Transverse colon (tissue), 4 donors: ENCODE measurements at regions not wholly inside any gene's neighbourhood (a gene's known extent, or its start where the extent isn't known, plus 50 kb on each side); places are given as distances from the start of the nearest gene placed in this dataset.

Experiments
- DNase-seq: peaks from one replicate; pipeline ENCODE4 v3.0.0-alpha.2; 2019
- H3K27ac ChIP-seq, 4 donors: fragments of 200-600 bp; sonication (generic); 2 replicates each; pipeline ENCODE4 v1.5.1; 2016 to 2018; ENCODE audit warnings: inconsistent platforms in 4 of 4
- H3K27me3 ChIP-seq: fragments of 200-600 bp; sonication (generic); 2 replicates; pipeline ENCODE4 v1.5.1; 2017; ENCODE audit warnings: inconsistent platforms
- H3K36me3 ChIP-seq, 4 donors: fragments of 200-600 bp; sonication (generic); 2 replicates each; pipeline ENCODE4 v1.5.1; 2017 to 2019; ENCODE audit warnings: inconsistent platforms in 4 of 4
- H3K4me1 ChIP-seq, 4 donors: fragments of 200-600 bp; sonication (generic); 2 replicates each; pipeline ENCODE4 v1.5.1; 2017 to 2020; ENCODE audit warnings: inconsistent platforms in 4 of 4
- H3K4me3 ChIP-seq, 4 donors: fragments of 200-600 bp; sonication (generic); 1 replicate in 1 of 4; 2 replicates in 3 of 4; pipeline versions ENCODE4 v1.5.1 to v1.6.1; 2017 to 2019; ENCODE audit warnings: inconsistent platforms in 4 of 4
- H3K9me3 ChIP-seq, 2 donors: fragments of 200-600 bp; sonication (generic); 2 replicates each; pipeline ENCODE4 v1.5.1; 2017 to 2019; ENCODE audit warnings: inconsistent platforms in 2 of 2
- EP300 ChIP-seq: sonication (generic); formaldehyde crosslinking; IDR thresholded peaks from one replicate; pipeline ENCODE4 v1.6.1; 2017; ENCODE audit warnings: antibody characterized with exemption, low read depth
- POLR2A ChIP-seq: fragments of 450-650 bp; IDR thresholded peaks from one replicate; pipeline ENCODE4 v1.6.1; 2016; ENCODE audit warnings: antibody characterized with exemption, mild to moderate bottlenecking, moderate library complexity
- POLR2AphosphoS5 ChIP-seq, 3 donors: sonication (generic); formaldehyde crosslinking; IDR thresholded peaks; one replicate each; pipeline ENCODE4 v1.6.1; 2016; ENCODE audit warnings: antibody characterized with exemption in 3 of 3
- WGBS, 2 donors: methylation state at CpG; one replicate each; pipeline ENCODE4 v1.1.5; 2018; ENCODE audit warnings: low coverage in 1 of 2; 5-methylcytosine and 5-hydroxymethylcytosine counted together
- in situ Hi-C, 4 donors: fragments of 200-750 bp; cut with MboI; loops; one replicate each; pipeline versions ENCODE4 v1.15.0 to v1.15.1; 2017; ENCODE audit warnings: low sequenced_read_pairs in 3 of 4, low pct_ligation_motif_present in 1 of 4, low pct_unique_long_range_greater_than_20kb in 1 of 4
- intact Hi-C: fragments of 100-400 bp; cut with DNase I; formaldehyde crosslinking; loops from one replicate; pipeline ENCODE4 v1.15.1; 2023; ENCODE audit warnings: low total_unique reads
- TF ChIP-seq, protein P1 (sequence below), 5 experiments: fragments of 200-600 bp in 3 of 5; fragments of 450-650 bp in 2 of 5; sonication (generic) in 3 of 5; IDR thresholded peaks; 1 replicate in 2 of 5; 2 replicates in 3 of 5; pipeline ENCODE4 v1.5.1; 2016 to 2017; ENCODE audit warnings: antibody characterized with exemption in 5 of 5, inconsistent platforms in 3 of 5, mild to moderate bottlenecking in 2 of 5, moderate library complexity in 1 of 5

DNA sequence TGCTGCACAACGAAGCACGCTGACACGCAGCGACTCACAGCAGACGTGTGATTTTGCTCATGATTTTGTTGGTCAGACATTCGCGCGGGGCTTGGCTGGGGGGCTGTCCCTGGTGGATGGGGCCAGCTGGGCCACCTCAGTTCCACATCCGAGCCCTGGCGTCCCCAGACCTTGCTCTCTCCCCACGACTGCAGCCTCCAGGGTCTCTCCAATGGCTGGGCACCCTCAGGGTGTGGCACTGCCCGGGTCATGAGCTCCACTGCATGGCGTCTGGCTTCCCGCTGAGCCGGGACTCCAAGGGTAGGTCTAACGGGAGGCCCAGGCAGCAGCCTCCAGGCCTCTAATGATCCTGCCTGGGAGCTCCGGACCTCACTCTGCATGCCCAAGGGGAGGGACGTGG lies 173.0 kb upstream of the AJAP1 start:
- DNase-seq: no peak
- WGBS, 2 donors: 91% methylated on average over 17 of the region's 18 CpGs; no CpG with 5 or more reads in 1 of the 2 donors
- no peaks in the 10 kb centered on the region for H3K4me1 ChIP-seq
- H3K9me3 ChIP-seq: no peaks in the 10 kb centered on the region
- H3K27ac ChIP-seq: no peak overlapping the region
- no peak overlapping the region for H3K4me3 ChIP-seq
- in situ Hi-C loops: no loop called here
- intact Hi-C loops: no loop called here
- no peaks in the 10 kb centered on the region for H3K27me3 ChIP-seq
- H3K36me3 ChIP-seq: no peaks in the 10 kb centered on the region
- no peak for TF ChIP-seq EP300
- TF ChIP-seq POLR2A: no peak
- TF ChIP-seq, protein P1, sequence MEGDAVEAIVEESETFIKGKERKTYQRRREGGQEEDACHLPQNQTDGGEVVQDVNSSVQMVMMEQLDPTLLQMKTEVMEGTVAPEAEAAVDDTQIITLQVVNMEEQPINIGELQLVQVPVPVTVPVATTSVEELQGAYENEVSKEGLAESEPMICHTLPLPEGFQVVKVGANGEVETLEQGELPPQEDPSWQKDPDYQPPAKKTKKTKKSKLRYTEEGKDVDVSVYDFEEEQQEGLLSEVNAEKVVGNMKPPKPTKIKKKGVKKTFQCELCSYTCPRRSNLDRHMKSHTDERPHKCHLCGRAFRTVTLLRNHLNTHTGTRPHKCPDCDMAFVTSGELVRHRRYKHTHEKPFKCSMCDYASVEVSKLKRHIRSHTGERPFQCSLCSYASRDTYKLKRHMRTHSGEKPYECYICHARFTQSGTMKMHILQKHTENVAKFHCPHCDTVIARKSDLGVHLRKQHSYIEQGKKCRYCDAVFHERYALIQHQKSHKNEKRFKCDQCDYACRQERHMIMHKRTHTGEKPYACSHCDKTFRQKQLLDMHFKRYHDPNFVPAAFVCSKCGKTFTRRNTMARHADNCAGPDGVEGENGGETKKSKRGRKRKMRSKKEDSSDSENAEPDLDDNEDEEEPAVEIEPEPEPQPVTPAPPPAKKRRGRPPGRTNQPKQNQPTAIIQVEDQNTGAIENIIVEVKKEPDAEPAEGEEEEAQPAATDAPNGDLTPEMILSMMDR (IDR thresholded peaks at IDR 0.05): no peak
- TF ChIP-seq POLR2AphosphoS5 (IDR thresholded peaks at IDR 0.05): no peak

DNA sequence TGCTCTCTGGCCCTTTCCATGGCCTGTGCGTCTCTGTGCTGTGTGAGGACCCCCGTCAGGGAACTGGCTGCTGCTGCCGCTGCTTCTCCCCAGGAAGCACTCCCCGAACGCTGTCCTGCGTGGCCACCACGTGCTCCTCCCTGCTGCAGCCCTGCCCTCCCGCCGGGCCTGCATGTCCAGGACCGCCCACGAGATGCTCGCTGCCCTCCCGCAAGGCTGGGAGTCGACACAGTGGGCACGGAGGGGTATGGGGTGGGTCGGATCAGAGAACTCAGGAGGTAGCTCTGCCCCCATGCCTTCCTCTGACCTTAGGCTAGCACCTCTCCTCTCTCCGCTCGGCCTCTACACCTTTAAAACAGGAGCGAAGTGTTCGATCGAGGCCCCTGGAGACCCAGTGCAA lies 171.9 kb upstream of the AJAP1 start:
- intact Hi-C loops: no loop called here
- no peak for DNase-seq
- WGBS, 2 donors: 88% methylated on average over 21 of the region's 21 CpGs; no CpG with 5 or more reads in 1 of the 2 donors

DNA sequence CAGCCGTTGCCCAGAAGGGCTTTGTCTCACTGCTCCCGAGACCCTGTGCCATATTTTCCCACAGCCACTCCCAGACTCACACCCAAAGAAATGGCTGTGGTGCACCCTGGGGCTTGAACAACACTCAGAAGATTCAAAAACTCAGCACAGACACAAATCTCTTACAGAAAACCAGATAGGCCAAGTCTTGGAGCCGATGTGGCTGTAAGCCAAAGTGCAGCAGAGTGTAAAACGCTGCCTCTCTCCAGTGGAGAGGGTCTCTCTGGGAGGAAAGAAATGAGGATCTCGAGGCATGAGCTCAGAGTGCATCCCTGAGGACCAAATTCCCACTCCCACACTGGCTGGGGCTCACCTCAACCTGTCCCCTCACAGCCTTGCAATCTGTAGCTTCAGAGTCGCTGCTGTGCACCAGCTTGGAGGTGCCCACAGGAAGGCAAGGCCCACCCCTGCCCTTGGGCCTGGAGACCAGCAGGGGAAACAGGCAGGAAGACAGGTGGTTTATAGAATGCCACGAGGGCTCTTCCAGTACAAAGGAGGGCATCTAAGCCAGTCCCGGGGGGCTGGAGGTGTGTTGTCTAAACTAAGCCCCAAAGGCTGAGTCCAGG lies 171.3 kb upstream of the AJAP1 start:
- no peak for DNase-seq
- Histone ChIP-seq H3K9me3 (no peaks in the 10 kb centered on the region), H3K4me3 (no peak overlapping the region), H3K4me1 (no peaks in the 10 kb centered on the region), H3K27me3 (no peaks in the 10 kb centered on the region), H3K27ac (no peak overlapping the region), H3K36me3 (no peaks in the 10 kb centered on the region)
- in situ Hi-C loops (no loop called here), intact Hi-C loops (no loop called here)
- WGBS, 2 donors: 62% methylated on average over 8 of the region's 8 CpGs; no CpG with 5 or more reads in 1 of the 2 donors
- TF ChIP-seq EP300 (no peak), POLR2A (no peak), POLR2AphosphoS5 (IDR thresholded peaks at IDR 0.05) (no peak)
- TF ChIP-seq, protein P1 (IDR thresholded peaks at IDR 0.05): no peak

More for the DNA sequence above, 171.9 kb upstream of the AJAP1 start:
- Histone ChIP-seq H3K9me3 (no peaks in the 10 kb centered on the region), H3K36me3 (no peaks in the 10 kb centered on the region), H3K4me3 (no peak overlapping the region), H3K27me3 (no peaks in the 10 kb centered on the region), H3K4me1 (no peaks in the 10 kb centered on the region), H3K27ac (no peak overlapping the region)
- in situ Hi-C loops: no loop called here
- TF ChIP-seq, protein P1 (IDR thresholded peaks at IDR 0.05): no peak
- TF ChIP-seq POLR2A (no peak), POLR2AphosphoS5 (IDR thresholded peaks at IDR 0.05) (no peak), EP300 (no peak)

DNA sequence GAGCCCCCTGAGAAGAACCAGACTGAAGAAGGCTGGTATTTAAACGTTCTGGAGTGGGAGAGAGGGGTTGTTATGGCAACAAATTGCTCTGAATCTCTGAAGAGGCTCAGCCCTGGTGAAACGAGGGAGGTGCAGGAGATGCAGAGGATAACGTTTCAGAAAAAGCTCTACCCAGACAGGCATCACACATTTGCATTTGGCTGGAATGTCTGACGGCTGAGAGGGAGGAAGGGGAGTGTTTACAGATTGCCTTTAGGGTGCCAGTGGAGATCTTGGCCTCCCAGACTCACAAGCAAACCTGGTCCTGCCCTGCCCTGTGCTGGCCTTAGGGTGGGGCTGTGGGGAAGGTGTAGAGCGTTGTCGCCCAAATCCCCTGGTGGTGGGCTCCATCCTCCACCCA lies 169.0 kb upstream of the AJAP1 start:
- no peak for DNase-seq
- intact Hi-C loops: no loop called here
- TF ChIP-seq POLR2AphosphoS5 (IDR thresholded peaks at IDR 0.05) (no peak), EP300 (no peak), POLR2A (no peak)
- TF ChIP-seq, protein P1 (IDR thresholded peaks at IDR 0.05): no peak

More for the DNA sequence above, 169.0 kb upstream of the AJAP1 start:
- H3K27ac ChIP-seq: no peak overlapping the region
- no peaks in the 10 kb centered on the region for H3K36me3 ChIP-seq
- no peaks in the 10 kb centered on the region for H3K4me1 ChIP-seq
- H3K9me3 ChIP-seq: no peaks in the 10 kb centered on the region
- in situ Hi-C loops: no loop called here
- 20% methylated on average over 1 to 6 of the region's 6 CpGs for WGBS, 2 donors
- no peak overlapping the region for H3K4me3 ChIP-seq
- no peaks in the 10 kb centered on the region for H3K27me3 ChIP-seq
